GM23338 (cell line): ENCODE measurements at regions not wholly inside any gene's neighbourhood (a gene's known extent, or its start where the extent isn't known, plus 50 kb on each side); places are given as distances from the start of the nearest gene placed in this dataset.

Source experiments
- ATAC-seq: fragments of 200-7000 bp; cut with Tn5 transposase; 3 replicates; pipeline ENCODE4 v1.9.1; 2020
- DNase-seq: peaks from one replicate; pipeline ENCODE4 v3.0.0-alpha.2; 2015; ENCODE audit warnings: low spot score
- H2AFZ ChIP-seq: fragments of 200-600 bp; sonication (generic); 2 replicates; pipeline ENCODE4 v1.8.0; 2016; ENCODE audit warnings: antibody characterized with exemption, mild to moderate bottlenecking, moderate library complexity
- H3F3A ChIP-seq: fragments of 200-600 bp; sonication (generic); replicated peaks from 2 replicates; pipeline ENCODE4 v1.8.0; 2017; ENCODE audit warnings: antibody characterized with exemption, mixed run types, low read depth
- H3K27ac ChIP-seq: fragments of 200-600 bp; sonication (generic); 2 replicates; pipeline ENCODE4 v1.6.1; 2016; ENCODE audit warnings: low read depth
- H3K27me3 ChIP-seq: fragments of 200-600 bp; sonication (generic); 2 replicates; pipeline ENCODE4 v1.8.0; 2016; ENCODE audit warnings: mild to moderate bottlenecking, mixed run types, moderate library complexity; ENCODE audit not compliant: insufficient read depth
- H3K36me3 ChIP-seq: fragments of 200-600 bp; sonication (generic); 2 replicates; pipeline ENCODE4 v1.8.0; 2016; ENCODE audit warnings: mild to moderate bottlenecking; ENCODE audit not compliant: insufficient read depth
- H3K4me1 ChIP-seq: fragments of 200-600 bp; sonication (generic); 2 replicates; pipeline ENCODE4 v1.8.0; 2016; ENCODE audit warnings: mild to moderate bottlenecking, moderate library complexity; ENCODE audit not compliant: insufficient read depth
- H3K4me2 ChIP-seq: fragments of 200-600 bp; sonication (generic); 2 replicates; pipeline ENCODE4 v1.7.1; 2017; ENCODE audit warnings: mixed run types
- H3K4me3 ChIP-seq: fragments of 200-600 bp; sonication (generic); 2 replicates; pipeline ENCODE4 v1.6.1; 2016; ENCODE audit warnings: mixed run types
- H3K79me2 ChIP-seq: fragments of 200-600 bp; sonication (generic); replicated peaks from 2 replicates; pipeline ENCODE4 v1.8.0; 2017; ENCODE audit warnings: mild to moderate bottlenecking; ENCODE audit not compliant: insufficient read depth
- H3K9me2 ChIP-seq: fragments of 200-600 bp; sonication (generic); 2 replicates; pipeline ENCODE4 v1.8.0; 2017; ENCODE audit not compliant: insufficient read depth
- H4K20me1 ChIP-seq: fragments of 200-600 bp; sonication (generic); replicated peaks from 2 replicates; pipeline ENCODE4 v1.8.0; 2017; ENCODE audit warnings: mild to moderate bottlenecking; ENCODE audit not compliant: insufficient read depth
- H3K27ac Mint-ChIP-seq: 2 replicates; pipeline ENCODE4 v1.8.0; 2020; ENCODE audit warnings: inconsistent platforms, mild to moderate bottlenecking, moderate library complexity, mixed read lengths
- H3K27me3 Mint-ChIP-seq: 3 replicates; pipeline ENCODE4 v1.8.0; 2022; ENCODE audit warnings: low read depth, mild to moderate bottlenecking, moderate library complexity, mixed read lengths, inconsistent platforms; ENCODE audit not compliant: insufficient read depth, poor library complexity
- H3K36me3 Mint-ChIP-seq: 3 replicates; pipeline ENCODE4 v1.8.0; 2021; ENCODE audit warnings: low read depth, mild to moderate bottlenecking, inconsistent platforms, moderate library complexity, mixed read lengths
- H3K4me1 Mint-ChIP-seq: 3 replicates; pipeline ENCODE4 v1.8.0; 2020; ENCODE audit warnings: mild to moderate bottlenecking, inconsistent platforms, mixed read lengths
- H3K4me3 Mint-ChIP-seq: 3 replicates; pipeline ENCODE4 v1.8.0; 2021; ENCODE audit warnings: moderate library complexity, mild to moderate bottlenecking, inconsistent platforms, mixed read lengths
- H3K9me3 Mint-ChIP-seq: 3 replicates; pipeline ENCODE4 v1.8.0; 2020; ENCODE audit warnings: moderate library complexity, mild to moderate bottlenecking, inconsistent platforms, mixed read lengths
- CTCF ChIP-seq, 2 experiments: fragments of 200-600 bp in 1 of 2; sonication (generic) in 1 of 2; conservative IDR thresholded peaks; 2 replicates each; pipeline versions ENCODE4 v1.5.1 to v1.6.1; 2016 to 2017; ENCODE audit warnings: antibody characterized with exemption in 2 of 2, low read depth in 2 of 2, mild to moderate bottlenecking in 2 of 2, moderate library complexity in 1 of 2
- EZH2 ChIP-seq: fragments of 200-600 bp; sonication (generic); IDR thresholded peaks from one replicate; pipeline ENCODE4 v1.8.0; 2017; ENCODE audit warnings: antibody characterized with exemption, mild to moderate bottlenecking, low read depth; ENCODE audit not compliant: unreplicated experiment
- POLR2AphosphoS5 ChIP-seq: IDR thresholded peaks from 2 replicates; pipeline ENCODE4 v1.6.1; 2016; ENCODE audit warnings: antibody characterized with exemption, low read depth
- REST ChIP-seq: IDR thresholded peaks from one replicate; pipeline ENCODE4 v1.6.1; 2018; ENCODE audit warnings: antibody characterized with exemption; ENCODE audit not compliant: unreplicated experiment
- STAT1 ChIP-seq: IDR thresholded peaks from one replicate; pipeline ENCODE4 v1.6.1; 2016; ENCODE audit warnings: antibody characterized with exemption; ENCODE audit not compliant: unreplicated experiment
- ZNF331 ChIP-seq: fragments of 250-450 bp; sonication (Bioruptor Pico); IDR thresholded peaks from 2 replicates; pipeline ENCODE4 v1.5.0; 2020; ENCODE audit warnings: low read depth, mild to moderate bottlenecking, moderate library complexity

DNA sequence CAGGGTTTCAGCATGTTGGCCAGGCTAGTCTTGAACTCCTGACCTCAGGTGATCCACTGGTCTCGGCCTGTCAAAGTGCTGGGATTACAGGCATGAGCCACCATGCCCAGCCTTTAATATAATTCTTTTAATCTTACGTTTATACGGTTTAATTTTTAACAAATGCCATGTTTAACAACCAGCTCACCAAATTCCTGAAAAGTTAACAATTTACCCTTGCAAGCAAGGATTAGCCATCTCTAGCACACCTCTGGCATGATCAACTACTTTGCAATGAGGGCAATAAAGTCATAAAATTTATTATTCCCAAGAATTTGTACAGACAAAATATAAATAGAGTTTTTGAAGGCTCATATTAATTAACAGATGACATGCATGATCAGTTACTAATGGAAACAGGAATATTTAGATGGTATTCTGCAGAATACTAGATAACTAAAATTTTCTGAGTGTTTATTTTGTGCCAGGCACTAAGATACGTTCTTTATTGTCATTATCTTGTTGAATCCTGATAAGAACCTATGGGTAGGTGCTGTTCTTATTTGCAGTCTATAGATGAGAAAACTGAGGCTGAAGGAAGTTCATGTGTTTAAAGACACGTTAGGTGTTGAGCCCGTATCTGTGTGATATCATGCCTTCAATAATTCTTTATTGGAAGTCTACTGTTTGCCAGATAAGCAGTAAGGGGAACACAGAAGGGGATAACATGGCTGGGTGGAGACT is 190.1 kb downstream of the CDCA7 start:
- Mint-ChIP-seq H3K4me3 (no peak overlapping the region), H3K27ac (no peak overlapping the region), H3K36me3 (no peaks in the 10 kb centered on the region), H3K4me1 (peaks cover 9% of the 10 kb centered on the region), H3K27me3 (no peaks in the 10 kb centered on the region), H3K9me3 (no peaks in the 10 kb centered on the region)
- Histone ChIP-seq H4K20me1 (0 out of 2 replicates have a peak, but pooled peaks cover 4% of the 10 kb centered on the region), H3K27me3 (no peaks in the 10 kb centered on the region), H2AFZ (no peak overlapping the region), H3F3A (no peaks in the 10 kb centered on the region), H3K9me2 (0 out of 2 replicates have a peak, but pooled peaks cover under 1% of the 10 kb centered on the region), H3K27ac (no peak overlapping the region), H3K36me3 (no peaks in the 10 kb centered on the region), H3K4me2 (no peak overlapping the region), H3K4me3 (no peak overlapping the region), H3K4me1 (peaks cover 11% of the 10 kb centered on the region; the same call in 1 of the 2 replicates), H3K79me2 (peaks cover 12% of the 10 kb centered on the region)
- DNase-seq (no peak), ATAC-seq (no peak)
- TF ChIP-seq EZH2 (no peak), POLR2AphosphoS5 (no peak), CTCF (conservative IDR thresholded peaks at IDR 0.05; ENCODE audit: low read depth in 2 of 2) (no peak)

GRCh38 chr2:173545364-173545763 is 190.7 kb downstream of the CDCA7 start:
- no peak for ATAC-seq
- Histone ChIP-seq H3K27ac (no peak overlapping the region), H3K36me3 (no peaks in the 10 kb centered on the region), H3K4me2 (no peak overlapping the region), H4K20me1 (0 out of 2 replicates have a peak, but pooled peaks cover 7% of the 10 kb centered on the region), H3F3A (no peaks in the 10 kb centered on the region), H2AFZ (no peak overlapping the region), H3K79me2 (peaks cover 8% of the 10 kb centered on the region), H3K9me2 (peaks cover 5% of the 10 kb centered on the region; the same call in 1 of the 2 replicates), H3K4me1 (peaks cover 11% of the 10 kb centered on the region; the same call in 1 of the 2 replicates), H3K4me3 (no peak overlapping the region), H3K27me3 (no peaks in the 10 kb centered on the region)
- no peak for DNase-seq
- H3K4me1 Mint-ChIP-seq, result peaks cover 9% of the 10 kb centered on the region
- H3K9me3 Mint-ChIP-seq, result peaks cover 2% of the 10 kb centered on the region; the same call in 1 of the 3 replicates
- H3K36me3 Mint-ChIP-seq, result peaks cover 5% of the 10 kb centered on the region; the same call in 2 of the 3 replicates
- H3K27ac Mint-ChIP-seq, result no peak overlapping the region
- no peak overlapping the region for H3K4me3 Mint-ChIP-seq
- H3K27me3 Mint-ChIP-seq, result no peaks in the 10 kb centered on the region
- TF ChIP-seq ZNF331, result no peak
- no peak for TF ChIP-seq CTCF (conservative IDR thresholded peaks at IDR 0.05; ENCODE audit: low read depth in 2 of 2)
- TF ChIP-seq REST, result no peak
- TF ChIP-seq STAT1, result no peak
